Activated CD8-positive, alpha-beta memory T cell treated with anti-CD3 and anti-CD28 coated beads for 36 hours (primary cell): ENCODE measurements at regions not wholly inside any gene's neighbourhood (a gene's known extent, or its start where the extent isn't known, plus 50 kb on each side); places are given as distances from the start of the nearest gene placed in this dataset.
"Not testable (repeated sequence)": the region's sequence is repeated elsewhere in the genome, so short reads cannot be mapped to it uniquely, and the experiment has no call there.

Experiments used
- CTCF ChIA-PET: fragments of 350-600 bp; sonication (Branson Sonifier 250); formaldehyde crosslinking; loops from one replicate; lab custom pipeline; 2021; ENCODE audit warnings: antibody characterized with exemption; lab: Charles Lee
- POLR2A ChIA-PET: fragments of 350-600 bp; sonication (Branson Sonifier 250); formaldehyde crosslinking; loops from one replicate; lab custom pipeline; 2021; ENCODE audit warnings: antibody characterized with exemption; lab: Charles Lee

DNA sequence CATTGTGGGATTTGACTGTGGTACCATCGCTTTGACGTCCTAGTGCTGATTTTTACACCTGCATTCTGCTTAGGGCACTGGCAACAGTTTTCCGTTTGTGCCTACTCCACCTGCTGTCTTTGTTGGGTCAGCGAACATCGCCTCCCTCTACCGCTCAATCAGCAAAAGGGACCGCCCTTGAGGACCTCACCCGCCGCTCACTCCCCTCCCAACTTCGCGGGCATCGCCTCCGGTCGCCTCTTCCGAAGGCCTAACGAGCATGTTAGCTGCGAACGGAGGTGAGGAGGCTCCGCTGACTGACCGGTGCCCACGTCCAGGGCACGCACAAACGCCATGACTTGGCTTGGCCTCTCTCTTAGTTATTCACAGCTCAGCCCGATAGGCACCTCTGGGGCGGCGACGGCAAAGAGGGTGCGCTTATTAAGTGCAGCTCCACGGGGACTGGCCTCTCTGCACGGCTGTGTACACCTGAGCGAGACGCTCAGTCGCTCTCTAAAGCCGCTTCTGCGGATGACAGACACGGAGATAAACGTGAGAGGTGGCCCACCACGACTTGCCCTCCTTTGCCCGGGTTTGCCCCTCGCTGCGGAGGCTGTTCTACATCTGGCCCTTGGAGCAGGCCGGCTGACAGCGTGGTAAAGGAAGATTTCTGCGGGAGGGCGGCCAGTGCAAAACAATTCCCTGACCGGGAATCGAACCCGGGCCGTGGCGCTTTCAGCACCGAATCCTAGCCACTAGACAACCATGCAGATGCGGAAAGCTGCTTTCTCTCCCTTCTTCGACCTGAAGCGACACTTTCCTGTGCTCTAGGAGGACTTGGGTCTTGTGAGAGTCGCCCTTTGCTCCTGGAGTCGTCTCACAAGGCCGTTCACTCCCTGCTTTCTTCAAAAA lies 179.5 kb downstream of the FAM72C start:
- POLR2A ChIA-PET: not testable (repeated sequence)

DNA sequence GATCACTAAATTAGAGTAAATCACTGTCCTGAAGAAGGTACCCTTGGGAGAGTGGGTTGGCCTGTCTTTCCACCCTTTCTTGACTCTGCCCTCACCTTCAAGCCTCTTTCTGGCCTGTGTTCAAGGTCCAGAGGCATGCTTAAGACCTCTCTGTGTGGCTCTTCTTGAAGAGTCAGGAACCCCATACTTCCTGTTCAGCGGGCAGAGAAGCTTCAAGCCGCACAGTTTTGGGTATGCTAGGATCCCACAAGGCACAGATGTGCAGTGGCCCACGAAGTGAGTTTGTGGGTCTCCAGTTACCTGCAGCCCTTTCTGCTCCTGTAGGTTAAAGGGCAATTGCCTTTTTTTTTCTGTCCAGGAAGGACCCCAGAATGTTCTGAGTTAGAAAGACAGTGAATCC lies 185.4 kb downstream of the FAM72C start:
- POLR2A ChIA-PET, CTCF ChIA-PET: not testable (repeated sequence)

More for the DNA sequence above, 179.5 kb downstream of the FAM72C start:
- CTCF ChIA-PET: not testable (repeated sequence)

DNA sequence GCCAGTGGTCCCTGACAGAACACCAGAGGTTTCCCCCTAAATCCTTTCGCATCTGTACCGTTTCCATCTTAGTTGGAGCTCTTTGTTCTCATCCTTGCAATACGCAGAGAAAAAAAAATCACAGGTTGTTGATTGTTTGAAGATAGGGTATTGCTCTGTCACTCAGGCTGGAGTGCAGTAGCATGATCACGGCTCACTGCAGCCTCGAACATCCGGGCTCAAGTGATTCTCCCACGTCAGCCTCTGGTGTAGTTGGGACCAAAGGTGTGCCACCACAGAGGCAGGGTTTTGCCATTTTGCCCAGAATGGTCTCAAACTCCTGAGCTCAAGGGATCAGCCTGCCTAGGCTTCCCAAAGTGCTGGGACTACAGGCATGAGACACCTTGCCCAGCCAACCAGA lies 185.9 kb downstream of the FAM72C start:
- POLR2A ChIA-PET, CTCF ChIA-PET: not testable (repeated sequence)

DNA sequence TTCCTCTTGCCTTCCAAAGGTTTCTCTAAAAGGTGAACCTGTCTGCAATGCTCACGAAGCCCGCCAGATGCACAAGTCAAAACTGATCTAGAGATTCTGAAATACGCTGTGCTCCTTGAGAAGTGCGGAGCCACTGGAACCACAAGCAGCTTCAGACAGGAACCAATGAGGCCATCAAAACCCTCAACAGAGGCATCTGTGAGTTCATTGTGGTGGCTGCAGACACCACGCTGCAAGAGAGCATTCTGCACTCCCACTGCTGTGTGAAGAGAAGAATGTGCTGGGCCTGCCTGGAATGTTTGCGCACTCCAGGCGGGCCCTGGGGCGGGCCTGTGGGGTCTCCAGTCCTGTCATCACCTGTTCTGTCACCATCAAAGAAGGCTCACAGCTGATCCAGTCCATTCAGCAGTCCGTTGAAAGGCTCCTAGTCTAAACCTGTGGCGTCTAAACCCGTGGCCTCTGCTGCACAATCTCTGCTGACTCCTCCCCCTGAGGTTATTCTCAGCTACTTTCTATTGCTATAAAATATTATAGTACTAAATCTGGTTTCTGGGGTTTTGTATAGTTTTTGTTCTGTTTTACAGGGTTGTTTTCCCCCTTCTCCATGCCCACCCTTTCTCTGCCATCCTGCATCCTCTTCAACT lies 187.4 kb downstream of the FAM72C start:
- POLR2A ChIA-PET, CTCF ChIA-PET: not testable (repeated sequence)

DNA sequence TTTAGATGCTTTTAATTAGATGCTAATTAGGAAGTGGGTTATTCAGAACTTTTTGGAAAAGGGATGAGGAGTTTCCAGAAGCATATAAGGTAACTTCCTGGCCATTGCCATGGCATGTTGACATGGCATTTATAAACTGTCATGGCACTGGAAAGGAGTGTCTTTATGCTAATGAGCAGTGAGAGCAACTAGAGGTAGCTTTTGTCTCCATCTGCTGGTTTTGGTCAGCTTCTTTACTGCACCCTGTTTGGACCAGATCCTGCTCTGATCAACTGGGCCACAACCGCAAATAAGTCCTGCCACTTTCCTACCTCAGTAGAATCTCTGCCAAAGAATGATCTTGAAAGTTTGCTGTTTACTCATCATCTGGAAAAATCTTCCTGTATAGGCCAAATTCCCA lies 193.6 kb downstream of the FAM72C start:
- CTCF ChIA-PET, POLR2A ChIA-PET: not testable (repeated sequence)

DNA sequence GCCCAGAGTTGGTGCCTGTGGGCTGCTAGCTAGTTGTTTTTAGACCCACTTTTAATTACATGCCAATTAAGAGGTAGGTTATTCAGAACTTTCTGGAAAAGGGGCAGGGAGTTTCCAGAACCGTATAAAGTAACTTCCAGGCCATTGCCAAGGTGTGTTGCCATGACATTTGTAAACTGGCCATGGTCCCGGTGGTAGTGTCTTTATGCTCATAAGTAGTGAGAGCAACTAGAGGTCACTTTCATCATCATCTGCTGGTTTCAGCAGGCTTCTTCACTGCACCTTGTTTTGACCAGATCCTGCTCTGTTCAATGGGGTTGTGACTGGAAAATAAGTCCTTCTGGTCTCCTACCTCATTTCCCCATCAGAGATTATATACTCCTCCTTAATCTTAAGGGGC lies 207.0 kb downstream of the FAM72C start:
- POLR2A ChIA-PET, CTCF ChIA-PET: not testable (repeated sequence)

DNA sequence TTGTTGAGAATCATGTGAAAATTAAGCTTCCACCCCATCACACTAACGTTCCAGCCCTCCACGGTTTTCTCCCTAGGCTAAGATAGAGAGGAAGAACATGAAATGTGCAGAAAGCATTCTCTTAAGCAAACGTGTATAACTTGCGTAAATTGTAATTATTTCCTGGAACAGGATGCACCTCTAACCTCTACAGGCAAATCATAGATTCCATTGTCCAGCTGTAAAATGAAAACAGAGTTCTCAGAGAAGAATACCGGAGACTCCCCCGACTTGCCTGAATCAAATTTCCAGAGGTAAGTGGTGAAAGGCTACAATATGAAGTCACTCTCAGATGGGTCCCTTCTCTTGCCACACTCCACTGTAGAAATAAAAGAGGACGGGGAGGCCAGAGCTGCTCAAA lies 211.4 kb downstream of the FAM72C start:
- POLR2A ChIA-PET, CTCF ChIA-PET: not testable (repeated sequence)

DNA sequence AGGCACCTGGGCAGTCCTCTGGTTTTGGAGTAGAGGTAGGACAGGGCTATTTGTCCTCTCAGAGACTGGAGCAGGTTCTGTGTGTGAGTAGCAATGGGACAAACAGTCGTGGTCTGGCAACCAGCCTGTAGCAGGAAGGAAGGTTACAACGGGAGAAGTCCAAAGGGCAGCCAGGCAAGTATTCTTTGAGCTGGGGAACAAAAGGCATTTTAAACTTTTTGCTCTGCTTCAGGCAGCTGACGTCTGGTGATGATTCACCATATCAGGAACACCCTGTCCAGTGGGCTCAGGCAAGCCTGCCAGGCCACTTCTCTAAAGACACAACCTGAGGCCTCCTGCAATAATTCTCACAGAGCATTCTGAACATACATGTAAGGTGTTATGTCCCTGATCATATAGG lies 215.8 kb downstream of the FAM72C start:
- POLR2A ChIA-PET, CTCF ChIA-PET: not testable (repeated sequence)

DNA sequence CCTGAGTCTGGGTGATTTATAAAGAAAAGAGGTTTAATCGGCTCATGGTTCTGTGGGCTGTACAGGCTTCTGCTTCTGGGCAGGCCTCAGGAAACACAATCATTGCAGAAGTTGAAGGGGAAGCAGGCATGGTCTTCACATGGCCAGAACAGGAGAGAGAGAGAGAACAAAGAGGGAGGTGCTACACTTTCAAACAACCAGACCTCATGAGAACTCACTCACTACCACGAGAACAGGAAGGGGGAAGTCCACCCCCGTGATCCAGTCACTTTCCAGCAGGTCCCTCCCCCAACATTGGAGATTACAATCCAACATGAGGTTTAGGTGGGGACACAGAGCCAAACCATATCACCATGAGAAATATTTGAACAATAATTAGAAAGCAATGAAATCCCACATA lies 222.9 kb downstream of the FAM72C start:
- CTCF ChIA-PET: no interaction called here
- POLR2A ChIA-PET: no interaction called here

DNA sequence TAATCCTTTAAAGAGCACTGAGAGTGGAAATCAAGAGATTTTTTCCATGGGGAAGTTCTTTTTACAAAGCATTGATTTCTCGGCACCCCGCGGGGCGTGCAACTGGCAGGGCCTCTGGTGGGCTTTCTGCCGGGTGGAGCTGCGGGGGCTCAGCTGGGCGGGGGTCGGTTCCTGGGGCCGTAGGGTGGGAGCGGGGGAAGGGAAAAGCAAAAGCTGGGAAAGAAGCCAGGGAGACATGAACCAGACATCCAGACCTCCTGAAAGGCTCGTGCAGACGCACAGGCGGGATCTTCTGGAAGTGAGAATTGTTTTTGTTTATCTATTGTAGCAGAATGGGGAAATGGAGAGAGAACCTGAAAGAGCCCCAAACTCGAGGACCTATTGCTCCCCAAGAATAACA lies 235.2 kb downstream of the FAM72C start:
- CTCF ChIA-PET: no interaction called here
- POLR2A ChIA-PET: no interaction called here

DNA sequence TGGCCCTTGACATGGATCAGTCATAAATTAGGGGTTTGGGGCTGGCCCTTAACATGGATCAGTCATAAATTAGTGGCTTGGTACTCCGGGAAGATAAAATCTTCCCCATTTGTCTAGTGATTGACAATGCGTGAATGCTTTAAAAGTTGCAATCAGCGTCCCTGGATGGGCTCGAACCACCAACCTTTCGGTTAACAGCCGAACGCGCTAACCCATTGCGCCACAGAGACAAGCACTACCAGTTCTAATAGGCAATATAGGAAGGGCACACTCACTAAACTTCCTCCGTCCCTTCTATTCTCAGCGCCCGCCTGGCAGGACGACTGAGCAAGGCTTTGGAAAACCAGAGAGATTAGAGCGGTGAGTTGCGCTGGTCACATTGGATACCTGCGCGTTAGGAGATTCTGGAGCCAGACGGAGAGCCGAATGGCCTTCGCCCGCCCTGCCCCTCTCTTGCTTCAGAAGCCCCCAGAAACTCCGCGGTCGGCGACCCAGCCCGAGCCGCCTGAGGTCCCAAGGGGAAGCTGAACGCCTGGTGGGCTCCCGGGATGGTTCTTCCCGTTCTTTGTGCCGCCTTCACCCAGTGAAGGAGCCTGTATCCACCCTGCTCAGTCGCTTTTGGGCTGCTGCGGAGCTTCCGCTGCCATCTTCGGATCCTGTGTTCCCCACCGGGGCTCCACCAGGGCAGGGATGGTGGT lies 235.9 kb downstream of the FAM72C start:
- CTCF ChIA-PET: no interaction called here
- POLR2A ChIA-PET: no interaction called here

DNA sequence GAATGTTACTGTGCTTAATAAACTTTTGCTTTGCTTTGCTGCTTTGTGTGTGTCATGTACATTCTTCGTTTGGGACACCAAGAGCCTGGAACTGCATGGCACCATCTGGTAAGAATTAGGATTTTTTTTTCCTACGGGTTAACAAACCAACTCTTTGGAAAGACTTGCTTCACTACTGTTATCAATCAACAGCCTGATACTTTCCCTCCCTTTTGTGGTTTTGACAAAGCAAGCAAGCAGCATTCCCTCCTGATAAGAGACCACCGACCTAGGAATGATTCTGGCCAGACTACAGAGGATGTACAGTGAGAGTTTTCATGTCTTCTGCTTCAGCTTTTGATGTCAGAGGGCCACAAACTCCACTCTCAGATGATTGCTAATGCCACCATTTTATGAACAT lies 237.5 kb downstream of the FAM72C start:
- POLR2A ChIA-PET: not testable (repeated sequence)

DNA sequence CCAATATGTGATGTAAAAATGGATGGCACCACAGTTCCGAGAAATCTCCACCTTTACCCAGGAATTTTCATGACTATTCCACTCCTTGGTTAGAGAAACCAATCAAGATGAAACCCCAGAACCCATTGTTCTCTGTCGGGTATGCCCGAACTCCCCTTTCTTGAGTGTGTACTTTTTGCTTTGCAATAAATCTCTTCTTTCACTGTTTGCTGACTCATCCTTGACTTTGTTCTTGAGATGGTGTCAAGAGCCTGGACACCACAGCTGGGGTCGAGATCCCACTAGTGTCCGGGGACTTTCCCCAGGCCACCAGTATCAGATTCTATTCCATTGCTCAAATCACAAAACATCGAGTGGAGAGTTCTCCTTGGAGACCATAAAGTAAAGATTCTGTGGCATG lies 240.9 kb downstream of the FAM72C start:
- POLR2A ChIA-PET, CTCF ChIA-PET: not testable (repeated sequence)

More for the DNA sequence above, 237.5 kb downstream of the FAM72C start:
- CTCF ChIA-PET: not testable (repeated sequence)

DNA sequence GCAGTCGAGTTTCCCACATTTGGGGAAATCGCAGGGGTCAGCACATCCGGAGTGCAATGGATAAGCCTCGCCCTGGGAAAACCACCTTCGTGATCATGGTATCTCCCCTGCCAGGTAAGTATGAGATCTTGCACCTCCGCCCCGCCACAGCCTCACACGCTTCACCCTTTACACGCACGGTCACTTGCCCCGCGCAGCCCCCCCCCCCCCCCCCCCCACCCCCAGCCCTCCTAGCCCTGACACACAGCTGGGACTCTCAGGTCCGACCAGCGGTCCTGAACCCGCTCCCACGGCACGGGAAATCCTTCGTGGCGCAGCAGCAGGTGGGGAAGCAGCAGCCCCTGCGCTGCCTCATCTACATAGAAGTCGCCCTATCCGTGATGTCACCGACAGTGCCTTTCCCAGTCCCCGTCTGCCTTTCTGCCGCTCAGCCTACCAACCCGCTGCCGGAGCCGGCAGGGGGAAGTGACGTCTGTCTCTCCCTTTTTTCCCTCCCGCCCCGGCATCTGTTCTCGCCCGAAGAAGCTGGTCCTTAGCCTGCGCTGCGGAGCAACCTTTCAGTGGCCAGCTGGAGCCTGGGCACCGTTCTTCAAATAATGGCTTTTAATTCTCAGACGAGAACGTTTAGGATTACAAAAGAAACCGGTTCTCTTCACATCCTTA lies 242.2 kb downstream of the FAM72C start:
- POLR2A ChIA-PET, CTCF ChIA-PET: not testable (repeated sequence)

DNA sequence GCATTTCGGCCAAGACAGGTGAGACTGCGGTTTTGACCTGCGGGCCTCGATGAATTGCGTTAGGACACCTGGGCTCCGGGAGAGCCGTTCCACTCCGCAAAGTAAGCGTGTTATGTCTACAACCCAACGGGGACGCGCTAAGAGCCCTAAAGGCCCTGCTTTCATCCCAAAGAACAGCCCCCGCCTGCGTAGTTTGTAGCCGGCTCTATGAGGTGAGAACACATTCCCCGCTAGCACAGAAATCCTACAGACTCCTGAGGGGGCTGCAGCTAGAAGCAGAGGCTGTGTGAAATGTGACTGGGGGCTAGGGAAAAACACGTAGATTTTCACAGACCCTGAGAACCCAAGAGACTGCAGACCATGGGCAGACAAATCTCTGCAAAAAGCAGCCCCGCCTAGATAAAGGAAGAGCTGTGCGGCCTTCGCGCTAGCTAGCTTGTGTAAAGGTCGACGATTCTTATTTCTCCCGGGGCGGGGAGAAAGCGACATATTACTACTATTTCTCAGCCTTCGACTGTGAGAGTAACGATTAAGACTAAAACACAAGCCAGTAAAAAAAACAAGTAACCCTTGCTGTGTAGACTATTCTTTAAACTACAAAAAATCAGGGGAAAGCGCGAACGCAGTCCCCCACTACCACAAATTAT lies 242.9 kb downstream of the FAM72C start:
- POLR2A ChIA-PET, CTCF ChIA-PET: not testable (repeated sequence)

DNA sequence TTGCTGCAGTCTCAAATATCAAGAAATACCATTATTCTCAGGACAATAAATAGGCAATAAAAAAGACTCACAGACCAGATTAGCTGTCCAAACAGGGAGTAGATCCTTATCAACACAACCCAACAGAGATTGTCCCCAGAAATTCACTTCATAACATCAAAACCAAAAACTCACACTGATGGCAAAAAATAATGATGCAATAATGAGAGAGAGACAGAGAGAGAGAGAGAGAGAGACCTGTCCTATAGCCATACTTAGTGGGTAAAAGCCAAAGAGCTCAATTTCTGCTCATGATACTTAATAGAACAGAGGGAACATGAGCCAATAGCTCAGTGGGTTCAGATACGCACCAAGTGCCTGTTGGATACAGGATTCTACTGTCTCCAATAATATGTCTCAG lies 244.5 kb downstream of the FAM72C start:
- ChIA-PET POLR2A (no interaction called here), CTCF (no interaction called here)

DNA sequence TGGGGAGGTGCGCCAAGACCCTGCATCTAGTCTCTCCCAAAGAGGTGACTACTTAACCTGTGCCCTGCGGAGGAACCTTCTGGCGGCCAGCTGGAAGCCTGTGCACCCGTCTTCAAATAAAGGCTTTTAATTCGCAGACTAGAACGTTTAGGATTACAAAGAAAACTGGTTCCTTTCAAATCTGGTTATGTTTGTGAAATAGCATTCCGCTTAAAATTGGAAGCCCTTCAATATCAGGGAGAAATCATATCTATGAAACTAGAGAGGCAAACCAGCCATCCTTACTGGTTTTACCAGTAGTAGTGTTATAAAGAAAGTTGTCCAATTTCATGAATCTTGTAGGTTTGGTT lies 250.8 kb downstream of the FAM72C start:
- CTCF ChIA-PET: no interaction called here
- POLR2A ChIA-PET: no interaction called here

DNA sequence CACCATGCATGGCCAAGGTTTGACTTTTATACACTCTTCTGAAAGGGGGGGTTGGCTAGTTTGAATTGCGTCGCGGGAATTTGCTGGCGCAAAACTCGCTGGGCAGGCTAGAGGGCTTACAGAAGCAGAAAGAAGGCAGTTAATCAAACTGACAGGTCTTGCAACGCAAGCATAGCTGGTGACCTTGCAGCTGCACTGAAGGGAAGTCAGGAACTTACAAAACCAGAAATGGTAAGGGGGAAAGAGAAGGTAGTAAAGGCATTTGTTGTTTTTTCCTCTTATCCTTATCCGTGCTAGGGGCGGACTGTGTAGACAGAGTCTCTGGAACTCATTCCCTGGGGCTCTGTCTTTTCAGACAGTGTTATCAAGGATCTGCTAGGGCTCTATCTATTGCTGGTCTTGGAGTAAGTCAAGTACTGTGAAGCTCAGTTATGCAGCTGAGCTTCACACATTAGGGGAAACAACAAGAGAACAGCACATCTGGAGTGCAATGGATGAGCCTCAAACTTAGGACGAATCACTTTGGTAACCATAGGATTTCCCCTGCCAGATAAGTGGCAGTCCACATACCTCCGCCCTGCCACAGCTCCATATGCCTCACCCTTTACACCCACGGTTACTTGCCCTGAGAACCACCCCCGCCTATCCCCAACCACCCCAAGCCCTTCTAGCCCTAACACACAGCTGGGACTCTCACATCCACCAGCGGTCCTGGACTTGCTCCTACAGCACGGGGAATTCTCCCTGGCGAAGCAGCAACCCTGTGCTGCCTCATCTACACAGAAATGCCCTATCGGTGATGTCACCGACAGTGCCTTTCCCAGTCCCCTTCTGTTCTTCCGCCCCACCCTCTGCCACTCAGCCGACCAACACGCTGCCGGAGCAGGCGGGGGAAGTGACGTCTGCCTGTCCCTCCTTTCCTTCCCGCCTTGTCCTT lies 251.4 kb downstream of the FAM72C start:
- CTCF ChIA-PET: no interaction called here
- POLR2A ChIA-PET: no interaction called here

DNA sequence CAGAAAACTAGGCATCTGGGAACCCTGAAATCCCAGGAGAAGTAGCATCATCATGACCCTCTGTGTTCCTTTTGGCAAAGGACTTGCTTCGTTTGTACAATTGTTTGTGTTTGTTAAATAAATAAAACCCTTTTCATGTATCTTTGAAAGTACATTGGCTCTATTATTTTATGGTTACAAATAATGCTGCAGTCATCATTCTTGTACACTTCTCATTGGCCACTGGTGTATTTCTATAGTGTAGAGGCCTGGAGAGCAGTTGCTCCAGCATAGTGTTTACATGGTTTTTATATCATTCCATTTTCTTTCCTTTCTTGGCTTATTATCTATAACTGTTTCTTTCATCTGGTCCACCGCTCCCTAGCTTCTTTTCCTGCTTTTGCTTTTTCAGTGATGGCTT lies 253.3 kb downstream of the FAM72C start:
- ChIA-PET POLR2A (no interaction called here), CTCF (no interaction called here)
